Endothelial cell of umbilical vein (primary cell): ENCODE measurements at regions not wholly inside any gene's neighbourhood (a gene's known extent, or its start where the extent isn't known, plus 50 kb on each side); places are given as distances from the start of the nearest gene placed in this dataset.

Experiments
- POLR2A ChIP-seq: IDR thresholded peaks from 2 replicates; pipeline ENCODE4 v1.6.1; 2012; ENCODE audit warnings: low read depth, mild to moderate bottlenecking, control low read depth, low read length
- TF ChIP-seq, protein P1 (sequence below), 2 donors: IDR thresholded peaks; 1 replicate in 1 of 2; 2 replicates in 1 of 2; pipeline ENCODE4 v1.5.1; 2011; ENCODE audit warnings: low read length in 2 of 2, mild to moderate bottlenecking in 2 of 2, moderate library complexity in 2 of 2, control low read depth in 1 of 2, inconsistent platforms in 1 of 2, low read depth in 1 of 2; ENCODE audit not compliant: insufficient read depth in 1 of 2; ENCODE audit errors: extremely low read depth in 1 of 2

GRCh38 chr15:91609231-91609630, 244.3 kb upstream of the SLCO3A1 start:
- TF ChIP-seq, protein P1, sequence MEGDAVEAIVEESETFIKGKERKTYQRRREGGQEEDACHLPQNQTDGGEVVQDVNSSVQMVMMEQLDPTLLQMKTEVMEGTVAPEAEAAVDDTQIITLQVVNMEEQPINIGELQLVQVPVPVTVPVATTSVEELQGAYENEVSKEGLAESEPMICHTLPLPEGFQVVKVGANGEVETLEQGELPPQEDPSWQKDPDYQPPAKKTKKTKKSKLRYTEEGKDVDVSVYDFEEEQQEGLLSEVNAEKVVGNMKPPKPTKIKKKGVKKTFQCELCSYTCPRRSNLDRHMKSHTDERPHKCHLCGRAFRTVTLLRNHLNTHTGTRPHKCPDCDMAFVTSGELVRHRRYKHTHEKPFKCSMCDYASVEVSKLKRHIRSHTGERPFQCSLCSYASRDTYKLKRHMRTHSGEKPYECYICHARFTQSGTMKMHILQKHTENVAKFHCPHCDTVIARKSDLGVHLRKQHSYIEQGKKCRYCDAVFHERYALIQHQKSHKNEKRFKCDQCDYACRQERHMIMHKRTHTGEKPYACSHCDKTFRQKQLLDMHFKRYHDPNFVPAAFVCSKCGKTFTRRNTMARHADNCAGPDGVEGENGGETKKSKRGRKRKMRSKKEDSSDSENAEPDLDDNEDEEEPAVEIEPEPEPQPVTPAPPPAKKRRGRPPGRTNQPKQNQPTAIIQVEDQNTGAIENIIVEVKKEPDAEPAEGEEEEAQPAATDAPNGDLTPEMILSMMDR (IDR thresholded peaks at IDR 0.05; ENCODE audit: extremely low read depth in 1 of 2, insufficient read depth in 1 of 2, low read depth in 1 of 2, low read length in 2 of 2) = no peak
- no peak for TF ChIP-seq POLR2A
